Skin of body (tissue), 1 donor: ENCODE measurements at regions not wholly inside any gene's neighbourhood (a gene's known extent, or its start where the extent isn't known, plus 50 kb on each side); places are given as distances from the start of the nearest gene placed in this dataset.

Experiments
- DNase-seq: peaks from one replicate; lab custom pipeline; 2025; lab: John Stamatoyannopoulos, UW

- DNase-seq = peak; percentile 24
These were observed 91.7 kb upstream of the TGIF1 start for GRCh38 chr18:3358310-3358709.

GRCh38 chr18:3360211-3360610 lies 89.8 kb upstream of the TGIF1 start:
- no peak for DNase-seq

- DNase-seq = no peak
These were observed 82.4 kb upstream of the TGIF1 start for GRCh38 chr18:3367491-3368091.

GRCh38 chr18:3368193-3368592 lies 81.8 kb upstream of the TGIF1 start:
- DNase-seq = no peak

GRCh38 chr18:3379685-3380084 lies 70.3 kb upstream of the TGIF1 start:
- no peak for DNase-seq

GRCh38 chr18:3380384-3380961 lies 69.5 kb upstream of the TGIF1 start:
- DNase-seq = no peak

GRCh38 chr18:3383381-3383915 lies 66.5 kb upstream of the TGIF1 start:
- no peak for DNase-seq

GRCh38 chr18:3384664-3385563 lies 65.1 kb upstream of the TGIF1 start:
- no peak for DNase-seq

GRCh38 chr18:3388323-3388722 lies 61.6 kb upstream of the TGIF1 start:
- no peak for DNase-seq

- DNase-seq = no peak
These were observed 61.0 kb upstream of the TGIF1 start for GRCh38 chr18:3388980-3389379.

GRCh38 chr18:3389977-3390376 lies 60.0 kb upstream of the TGIF1 start:
- DNase-seq = no peak

GRCh38 chr18:3391704-3392466 lies 58.1 kb upstream of the TGIF1 start:
- DNase-seq = peak; percentile 26

GRCh38 chr18:3392467-3392855 lies 57.5 kb upstream of the TGIF1 start:
- DNase-seq = no peak

GRCh38 chr18:3394648-3395047 lies 55.3 kb upstream of the TGIF1 start:
- DNase-seq = no peak

- no peak for DNase-seq
These were observed 54.5 kb upstream of the TGIF1 start for GRCh38 chr18:3395466-3395865.

- DNase-seq = no peak
These were observed 52.8 kb upstream of the TGIF1 start for GRCh38 chr18:3397031-3397750.

GRCh38 chr18:3397786-3398185 lies 52.2 kb upstream of the TGIF1 start:
- no peak for DNase-seq
